GM18867 (cell line): ENCODE measurements at regions not wholly inside any gene's neighbourhood (a gene's known extent, or its start where the extent isn't known, plus 50 kb on each side); places are given as distances from the start of the nearest gene placed in this dataset.

Experiments used
- ATAC-seq: cut with Tn5 transposase; IDR thresholded peaks from one replicate; pipeline ENCODE4 v1.9.1; 2021; ENCODE audit warnings: mild to moderate bottlenecking, moderate library complexity; ENCODE audit not compliant: unreplicated experiment

- peak; percentile 24 for ATAC-seq
Observed at GRCh38 chr15:89400116-89400781, 65.6 kb upstream of the POLG start.

GRCh38 chr15:89399238-89400115 lies 64.9 kb upstream of the POLG start:
- peak; percentile 69 for ATAC-seq

GRCh38 chr15:89398896-89399237 lies 64.2 kb upstream of the POLG start:
- no peak for ATAC-seq

GRCh38 chr15:89397653-89398023 lies 63.0 kb upstream of the POLG start:
- no peak for ATAC-seq

- ATAC-seq: no peak
Observed at GRCh38 chr15:89396723-89397652, 62.4 kb upstream of the POLG start.

GRCh38 chr15:89395996-89396395 lies 61.4 kb upstream of the POLG start:
- ATAC-seq: no peak

GRCh38 chr15:89395461-89395871 lies 60.8 kb upstream of the POLG start:
- no peak for ATAC-seq

- ATAC-seq: no peak
Observed at GRCh38 chr15:89395031-89395430, 60.4 kb upstream of the POLG start.

- no peak for ATAC-seq
Observed at GRCh38 chr15:89393056-89393455, 58.4 kb upstream of the POLG start.

GRCh38 chr15:89391685-89392257 lies 57.1 kb upstream of the POLG start:
- ATAC-seq: no peak

GRCh38 chr15:89389841-89390603 lies 55.4 kb upstream of the POLG start:
- ATAC-seq: no peak

GRCh38 chr15:89387140-89387903 lies 52.7 kb upstream of the POLG start:
- ATAC-seq: no peak

- no peak for ATAC-seq
Observed at GRCh38 chr15:89385596-89386331, 51.1 kb upstream of the POLG start.
